PC-3 (cell line): ENCODE measurements at regions not wholly inside any gene's neighbourhood (a gene's known extent, or its start where the extent isn't known, plus 50 kb on each side); places are given as distances from the start of the nearest gene placed in this dataset.

Experiments used
- EZH2 ChIP-seq: fragments of 300-600 bp; sonication (generic); IDR thresholded peaks from one replicate; pipeline ENCODE4 v1.6.1; 2017; ENCODE audit warnings: antibody characterized with exemption, mild to moderate bottlenecking, low read length; ENCODE audit not compliant: unreplicated experiment
- TF ChIP-seq, protein P1 (sequence below): fragments of 300-600 bp; sonication (generic); conservative IDR thresholded peaks from 2 replicates; pipeline ENCODE4 v1.5.1; 2017; ENCODE audit warnings: antibody characterized with exemption, low read depth, mild to moderate bottlenecking, low read length

GRCh38 chr2:182565911-182566567 is 139.2 kb upstream of the PDE1A start:
- TF ChIP-seq, protein P1, sequence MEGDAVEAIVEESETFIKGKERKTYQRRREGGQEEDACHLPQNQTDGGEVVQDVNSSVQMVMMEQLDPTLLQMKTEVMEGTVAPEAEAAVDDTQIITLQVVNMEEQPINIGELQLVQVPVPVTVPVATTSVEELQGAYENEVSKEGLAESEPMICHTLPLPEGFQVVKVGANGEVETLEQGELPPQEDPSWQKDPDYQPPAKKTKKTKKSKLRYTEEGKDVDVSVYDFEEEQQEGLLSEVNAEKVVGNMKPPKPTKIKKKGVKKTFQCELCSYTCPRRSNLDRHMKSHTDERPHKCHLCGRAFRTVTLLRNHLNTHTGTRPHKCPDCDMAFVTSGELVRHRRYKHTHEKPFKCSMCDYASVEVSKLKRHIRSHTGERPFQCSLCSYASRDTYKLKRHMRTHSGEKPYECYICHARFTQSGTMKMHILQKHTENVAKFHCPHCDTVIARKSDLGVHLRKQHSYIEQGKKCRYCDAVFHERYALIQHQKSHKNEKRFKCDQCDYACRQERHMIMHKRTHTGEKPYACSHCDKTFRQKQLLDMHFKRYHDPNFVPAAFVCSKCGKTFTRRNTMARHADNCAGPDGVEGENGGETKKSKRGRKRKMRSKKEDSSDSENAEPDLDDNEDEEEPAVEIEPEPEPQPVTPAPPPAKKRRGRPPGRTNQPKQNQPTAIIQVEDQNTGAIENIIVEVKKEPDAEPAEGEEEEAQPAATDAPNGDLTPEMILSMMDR, result no peak
- TF ChIP-seq EZH2, result no peak
